ENCODE measurements at regions not wholly inside any gene's neighbourhood (a gene's known extent, or its start where the extent isn't known, plus 50 kb on each side); places are given as distances from the start of the nearest gene placed in this dataset.

GRCh38 chr2:173831312-173832229 is 133.6 kb downstream of the SP3 start:
- Histone ChIP-seq H3K36me3 (ENCODE audit: control insufficient read depth in 2 of 2, insufficient read depth in 2 of 2, low read length in 1 of 2) (no peaks in the 10 kb centered on the region), H3K27ac (ENCODE audit: low read depth in 2 of 2, low read length in 1 of 2) (no peak overlapping the region), H3K27me3 (ENCODE audit: control insufficient read depth in 1 of 2, insufficient read depth in 2 of 2, low read length in 2 of 2) (no peaks in the 10 kb centered on the region), H3K9me3 (ENCODE audit: control insufficient read depth in 2 of 2, insufficient read depth in 1 of 2, low read depth in 1 of 2, low read length in 1 of 2) (no peaks in the 10 kb centered on the region), H3K4me3 (ENCODE audit: low read depth in 1 of 2, low read length in 2 of 2) (no peak overlapping the region), H3K4me1 (ENCODE audit: control insufficient read depth in 2 of 2, insufficient read depth in 2 of 2, low read length in 1 of 2) (peaks cover 2 to 8% of the 10 kb centered on the region in 2 donors)
- WGBS, 2 donors: 72 to 77% methylated on average over 11 of the region's 11 CpGs

- no peaks in the 10 kb centered on the region for H3K27me3 ChIP-seq (ENCODE audit: control insufficient read depth in 1 of 2, insufficient read depth in 2 of 2, low read length in 2 of 2)
- no peaks in the 10 kb centered on the region for H3K36me3 ChIP-seq (ENCODE audit: control insufficient read depth in 2 of 2, insufficient read depth in 2 of 2, low read length in 1 of 2)
- H3K4me3 ChIP-seq (ENCODE audit: low read depth in 1 of 2, low read length in 2 of 2): no peak overlapping the region
- no peak overlapping the region for H3K27ac ChIP-seq (ENCODE audit: low read depth in 2 of 2, low read length in 1 of 2)
- H3K9me3 ChIP-seq (ENCODE audit: control insufficient read depth in 2 of 2, insufficient read depth in 1 of 2, low read depth in 1 of 2, low read length in 1 of 2): no peaks in the 10 kb centered on the region
- WGBS, 2 donors: 88 to 89% methylated on average over 2 of the region's 2 CpGs
- H3K4me1 ChIP-seq (ENCODE audit: control insufficient read depth in 2 of 2, insufficient read depth in 2 of 2, low read length in 1 of 2): peaks cover 2 to 7% of the 10 kb centered on the region in 2 donors
Observed at GRCh38 chr2:173834141-173834540, 131.0 kb downstream of the SP3 start.

- 88 to 91% methylated on average over 2 of the region's 2 CpGs for WGBS, 2 donors
- Histone ChIP-seq H3K4me1 (ENCODE audit: control insufficient read depth in 2 of 2, insufficient read depth in 2 of 2, low read length in 1 of 2) (peaks cover 2% of the 10 kb centered on the region in 2 donors), H3K27me3 (ENCODE audit: control insufficient read depth in 1 of 2, insufficient read depth in 2 of 2, low read length in 2 of 2) (no peaks in the 10 kb centered on the region), H3K27ac (ENCODE audit: low read depth in 2 of 2, low read length in 1 of 2) (no peak overlapping the region), H3K4me3 (ENCODE audit: low read depth in 1 of 2, low read length in 2 of 2) (no peak overlapping the region), H3K9me3 (ENCODE audit: control insufficient read depth in 2 of 2, insufficient read depth in 1 of 2, low read depth in 1 of 2, low read length in 1 of 2) (no peaks in the 10 kb centered on the region), H3K36me3 (ENCODE audit: control insufficient read depth in 2 of 2, insufficient read depth in 2 of 2, low read length in 1 of 2) (no peaks in the 10 kb centered on the region)
Observed at GRCh38 chr2:173835726-173836125, 129.4 kb downstream of the SP3 start.

- H3K9me3 ChIP-seq (ENCODE audit: control insufficient read depth in 2 of 2, insufficient read depth in 1 of 2, low read depth in 1 of 2, low read length in 1 of 2): no peaks in the 10 kb centered on the region
- no peak overlapping the region for H3K4me3 ChIP-seq (ENCODE audit: low read depth in 1 of 2, low read length in 2 of 2)
- no peak overlapping the region for H3K27ac ChIP-seq (ENCODE audit: low read depth in 2 of 2, low read length in 1 of 2)
- H3K27me3 ChIP-seq (ENCODE audit: control insufficient read depth in 1 of 2, insufficient read depth in 2 of 2, low read length in 2 of 2): no peaks in the 10 kb centered on the region
- no peaks in the 10 kb centered on the region for H3K36me3 ChIP-seq (ENCODE audit: control insufficient read depth in 2 of 2, insufficient read depth in 2 of 2, low read length in 1 of 2)
- peaks cover 0 to 2% of the 10 kb centered on the region in 2 donors for H3K4me1 ChIP-seq (ENCODE audit: control insufficient read depth in 2 of 2, insufficient read depth in 2 of 2, low read length in 1 of 2)
Observed at GRCh38 chr2:173841110-173841509, 124.1 kb downstream of the SP3 start.

GRCh38 chr2:173843526-173843925 is 121.6 kb downstream of the SP3 start:
- Histone ChIP-seq H3K4me1 (ENCODE audit: control insufficient read depth in 2 of 2, insufficient read depth in 2 of 2, low read length in 1 of 2) (peaks cover 0 to 6% of the 10 kb centered on the region in 2 donors), H3K9me3 (ENCODE audit: control insufficient read depth in 2 of 2, insufficient read depth in 1 of 2, low read depth in 1 of 2, low read length in 1 of 2) (no peaks in the 10 kb centered on the region), H3K27ac (ENCODE audit: low read depth in 2 of 2, low read length in 1 of 2) (no peak overlapping the region), H3K36me3 (ENCODE audit: control insufficient read depth in 2 of 2, insufficient read depth in 2 of 2, low read length in 1 of 2) (no peaks in the 10 kb centered on the region), H3K27me3 (ENCODE audit: control insufficient read depth in 1 of 2, insufficient read depth in 2 of 2, low read length in 2 of 2) (no peaks in the 10 kb centered on the region), H3K4me3 (ENCODE audit: low read depth in 1 of 2, low read length in 2 of 2) (no peak overlapping the region)
- whole genome bisulfite sequencing, 2 donors: 73 to 82% methylated on average over 6 of the region's 6 CpGs

- WGBS, 2 donors: 51 to 65% methylated on average over 9 of the region's 9 CpGs
Observed at GRCh38 chr2:173851141-173851641, 114.0 kb downstream of the SP3 start.

GRCh38 chr2:173854141-173854540 is 111.0 kb downstream of the SP3 start:
- Histone ChIP-seq H3K4me1 (ENCODE audit: control insufficient read depth in 2 of 2, insufficient read depth in 2 of 2, low read length in 1 of 2) (no peaks in the 10 kb centered on the region), H3K27ac (ENCODE audit: low read depth in 2 of 2, low read length in 1 of 2) (no peak overlapping the region), H3K27me3 (ENCODE audit: control insufficient read depth in 1 of 2, insufficient read depth in 2 of 2, low read length in 2 of 2) (no peaks in the 10 kb centered on the region), H3K9me3 (ENCODE audit: control insufficient read depth in 2 of 2, insufficient read depth in 1 of 2, low read depth in 1 of 2, low read length in 1 of 2) (no peaks in the 10 kb centered on the region), H3K36me3 (ENCODE audit: control insufficient read depth in 2 of 2, insufficient read depth in 2 of 2, low read length in 1 of 2) (no peaks in the 10 kb centered on the region), H3K4me3 (ENCODE audit: low read depth in 1 of 2, low read length in 2 of 2) (no peak overlapping the region)
- WGBS, 2 donors: 93 to 97% methylated on average over 6 of the region's 6 CpGs

More at GRCh38 chr2:173851141-173851641, 114.0 kb downstream of the SP3 start:
- peaks cover 0 to 4% of the 10 kb centered on the region in 2 donors for H3K4me1 ChIP-seq (ENCODE audit: control insufficient read depth in 2 of 2, insufficient read depth in 2 of 2, low read length in 1 of 2)
- no peaks in the 10 kb centered on the region for H3K36me3 ChIP-seq (ENCODE audit: control insufficient read depth in 2 of 2, insufficient read depth in 2 of 2, low read length in 1 of 2)
- no peaks in the 10 kb centered on the region for H3K9me3 ChIP-seq (ENCODE audit: control insufficient read depth in 2 of 2, insufficient read depth in 1 of 2, low read depth in 1 of 2, low read length in 1 of 2)
- H3K27ac ChIP-seq (ENCODE audit: low read depth in 2 of 2, low read length in 1 of 2): no peak overlapping the region
- no peak overlapping the region for H3K4me3 ChIP-seq (ENCODE audit: low read depth in 1 of 2, low read length in 2 of 2)
- no peaks in the 10 kb centered on the region for H3K27me3 ChIP-seq (ENCODE audit: control insufficient read depth in 1 of 2, insufficient read depth in 2 of 2, low read length in 2 of 2)

GRCh38 chr2:173854840-173855239 is 110.3 kb downstream of the SP3 start:
- WGBS, 2 donors: 67 to 78% methylated on average over 5 of the region's 5 CpGs
- no peaks in the 10 kb centered on the region for H3K27me3 ChIP-seq (ENCODE audit: control insufficient read depth in 1 of 2, insufficient read depth in 2 of 2, low read length in 2 of 2)
- H3K9me3 ChIP-seq (ENCODE audit: control insufficient read depth in 2 of 2, insufficient read depth in 1 of 2, low read depth in 1 of 2, low read length in 1 of 2): no peaks in the 10 kb centered on the region
- H3K4me1 ChIP-seq (ENCODE audit: control insufficient read depth in 2 of 2, insufficient read depth in 2 of 2, low read length in 1 of 2): no peaks in the 10 kb centered on the region
- H3K4me3 ChIP-seq (ENCODE audit: low read depth in 1 of 2, low read length in 2 of 2): no peak overlapping the region
- H3K36me3 ChIP-seq (ENCODE audit: control insufficient read depth in 2 of 2, insufficient read depth in 2 of 2, low read length in 1 of 2): no peaks in the 10 kb centered on the region
- no peak overlapping the region for H3K27ac ChIP-seq (ENCODE audit: low read depth in 2 of 2, low read length in 1 of 2)

GRCh38 chr2:173855661-173856060 is 109.5 kb downstream of the SP3 start:
- Histone ChIP-seq H3K27ac (ENCODE audit: low read depth in 2 of 2, low read length in 1 of 2) (no peak overlapping the region), H3K27me3 (ENCODE audit: control insufficient read depth in 1 of 2, insufficient read depth in 2 of 2, low read length in 2 of 2) (no peaks in the 10 kb centered on the region), H3K4me3 (ENCODE audit: low read depth in 1 of 2, low read length in 2 of 2) (no peak overlapping the region), H3K36me3 (ENCODE audit: control insufficient read depth in 2 of 2, insufficient read depth in 2 of 2, low read length in 1 of 2) (no peaks in the 10 kb centered on the region), H3K4me1 (ENCODE audit: control insufficient read depth in 2 of 2, insufficient read depth in 2 of 2, low read length in 1 of 2) (no peaks in the 10 kb centered on the region), H3K9me3 (ENCODE audit: control insufficient read depth in 2 of 2, insufficient read depth in 1 of 2, low read depth in 1 of 2, low read length in 1 of 2) (no peaks in the 10 kb centered on the region)
- WGBS, 2 donors: 52 to 66% methylated on average over 2 of the region's 2 CpGs
